ENCODE measurements at regions not wholly inside any gene's neighbourhood (a gene's known extent, or its start where the extent isn't known, plus 50 kb on each side); places are given as distances from the start of the nearest gene placed in this dataset.

DNA sequence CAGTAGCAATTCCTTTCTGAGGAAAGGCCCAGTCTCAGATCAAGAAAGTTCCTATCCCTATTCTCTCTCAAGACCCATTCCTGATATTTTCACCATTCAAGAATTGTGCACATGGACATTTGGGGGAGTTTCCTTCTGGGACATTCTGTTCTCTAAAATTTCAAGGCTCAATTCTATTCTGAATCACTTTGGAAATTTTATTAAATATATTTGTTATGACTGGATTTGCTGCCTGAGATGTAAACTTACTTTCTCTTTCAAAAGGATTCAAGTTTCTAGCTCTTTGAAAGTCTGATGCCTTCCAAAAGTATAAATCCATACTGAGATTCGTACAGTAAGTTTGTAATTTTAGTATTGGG lies 55.3 kb upstream of the STK17B start (continued):
- TF ChIP-seq, protein P1, sequence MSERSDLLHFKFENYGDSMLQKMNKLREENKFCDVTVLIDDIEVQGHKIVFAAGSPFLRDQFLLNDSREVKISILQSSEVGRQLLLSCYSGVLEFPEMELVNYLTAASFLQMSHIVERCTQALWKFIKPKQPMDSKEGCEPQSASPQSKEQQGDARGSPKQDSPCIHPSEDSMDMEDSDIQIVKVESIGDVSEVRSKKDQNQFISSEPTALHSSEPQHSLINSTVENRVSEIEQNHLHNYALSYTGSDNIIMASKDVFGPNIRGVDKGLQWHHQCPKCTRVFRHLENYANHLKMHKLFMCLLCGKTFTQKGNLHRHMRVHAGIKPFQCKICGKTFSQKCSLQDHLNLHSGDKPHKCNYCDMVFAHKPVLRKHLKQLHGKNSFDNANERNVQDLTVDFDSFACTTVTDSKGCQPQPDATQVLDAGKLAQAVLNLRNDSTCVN (CRISPR knock-in tag; IDR thresholded peaks at IDR 0.05) = no peak
- TF ChIP-seq ZEB2 (IDR thresholded peaks at IDR 0.05) (no peak), KAT2B (IDR thresholded peaks at IDR 0.05; ENCODE audit: low read depth, low read length) (no peak)
- TF ChIP-seq, protein P2, sequence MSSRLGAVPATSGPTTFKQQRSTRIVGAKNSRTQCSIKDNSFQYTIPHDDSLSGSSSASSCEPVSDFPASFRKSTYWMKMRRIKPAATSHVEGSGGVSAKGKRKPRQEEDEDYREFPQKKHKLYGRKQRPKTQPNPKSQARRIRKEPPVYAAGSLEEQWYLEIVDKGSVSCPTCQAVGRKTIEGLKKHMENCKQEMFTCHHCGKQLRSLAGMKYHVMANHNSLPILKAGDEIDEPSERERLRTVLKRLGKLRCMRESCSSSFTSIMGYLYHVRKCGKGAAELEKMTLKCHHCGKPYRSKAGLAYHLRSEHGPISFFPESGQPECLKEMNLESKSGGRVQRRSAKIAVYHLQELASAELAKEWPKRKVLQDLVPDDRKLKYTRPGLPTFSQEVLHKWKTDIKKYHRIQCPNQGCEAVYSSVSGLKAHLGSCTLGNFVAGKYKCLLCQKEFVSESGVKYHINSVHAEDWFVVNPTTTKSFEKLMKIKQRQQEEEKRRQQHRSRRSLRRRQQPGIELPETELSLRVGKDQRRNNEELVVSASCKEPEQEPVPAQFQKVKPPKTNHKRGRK (tag; IDR thresholded peaks at IDR 0.05) = no peak
- TF ChIP-seq, protein P3, sequence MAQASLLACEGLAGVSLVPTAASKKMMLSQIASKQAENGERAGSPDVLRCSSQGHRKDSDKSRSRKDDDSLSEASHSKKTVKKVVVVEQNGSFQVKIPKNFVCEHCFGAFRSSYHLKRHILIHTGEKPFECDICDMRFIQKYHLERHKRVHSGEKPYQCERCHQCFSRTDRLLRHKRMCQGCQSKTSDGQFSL (CRISPR knock-in tag; IDR thresholded peaks at IDR 0.05) = no peak
- TF ChIP-seq, protein P3 (tag; IDR thresholded peaks at IDR 0.05) = no peak

DNA sequence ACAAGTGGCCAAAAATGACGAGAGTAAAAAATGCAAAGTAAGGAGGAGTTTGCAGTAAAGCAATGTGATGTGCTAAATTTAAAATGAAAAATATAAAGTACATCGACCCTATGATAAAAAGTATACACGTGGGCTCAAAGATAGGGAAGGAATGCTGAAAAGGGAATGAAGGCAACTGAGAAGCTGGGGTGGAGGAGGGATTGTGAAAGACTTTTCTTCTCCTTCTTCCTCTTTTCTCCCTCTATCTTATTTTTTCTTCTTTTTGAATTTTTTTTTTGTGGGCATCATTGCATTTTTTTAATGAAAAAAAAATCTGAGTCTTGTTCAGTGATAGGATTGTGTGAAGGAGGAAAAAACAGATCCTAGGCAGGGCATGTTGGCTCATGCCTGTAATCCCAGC lies 57.6 kb upstream of the STK17B start:
- TF ChIP-seq TAF9B (IDR thresholded peaks at IDR 0.05; ENCODE audit: partially characterized antibody) = no peak
- no peak for TF ChIP-seq STAT5A (IDR thresholded peaks at IDR 0.05; ENCODE audit: borderline replicate concordance, low read length)
- intact Hi-C loops (cut with micrococcal nuclease) (no loop called here), in situ Hi-C loops (cut with MboI) (no loop called here)
- H3K9ac ChIP-seq (ENCODE audit: insufficient read depth in 1 of 2, low read depth in 2 of 2, low read length in 2 of 2) = no peak overlapping the region
- H3K27ac ChIP-seq (ENCODE audit: extremely low read depth, low read depth, low read length) = no peak overlapping the region
- 9% methylated on average over 3 of the region's 3 CpGs for WGBS (ENCODE audit: insufficient coverage, low coverage, missing lambda C conversion rate)
- peaks cover 0 to 13% of the 10 kb centered on the region in 2 experiments for H3K4me1 ChIP-seq (replicated peaks in 1 of 2; ENCODE audit: control insufficient read depth in 2 of 2, insufficient read depth in 2 of 2, low read length in 2 of 2)
- H3K4me3 ChIP-seq = no peak overlapping the region
- no TSS peak for BruUV-seq (replicated peaks)
- H2AFZ ChIP-seq (ENCODE audit: low read depth, low read length) = peak overlapping the region; percentile 59
- H3K9me1 ChIP-seq (ENCODE audit: control insufficient read depth, insufficient read depth, low read length) = no peaks in the 10 kb centered on the region
- POLR2A ChIA-PET = interaction anchor here (0.9 to 1.5 kb wide), 2 partner anchors 15 to 51 kb away, joined by 3 read pairs; no protein-coding TSS in a partner anchor
- CTCF ChIA-PET (ENCODE audit: low intra/inter-chr PET ratio) = no interaction called here
- no peaks in the 10 kb centered on the region for H3K79me2 ChIP-seq (ENCODE audit: control insufficient read depth, insufficient read depth, low read length)
- DNase-seq (ENCODE audit: extremely low read depth in 1 of 4, low spot score in 3 of 4) (no peak), FAIRE-seq (no peak), ATAC-seq (no peak)
- no peak overlapping the region for H3K4me2 ChIP-seq (ENCODE audit: insufficient read depth, low read length)
- H4K20me1 ChIP-seq (replicated peaks; ENCODE audit: control insufficient read depth, insufficient read depth, low read length) = no peaks in the 10 kb centered on the region
- H3K27me3 ChIP-seq (ENCODE audit: control insufficient read depth in 2 of 2, insufficient read depth in 2 of 2, low read length in 2 of 2) = no peaks in the 10 kb centered on the region
- no peaks in the 10 kb centered on the region for H3K36me3 ChIP-seq (ENCODE audit: control insufficient read depth, insufficient read depth, low read length)
- H3K9me3 ChIP-seq (replicated peaks; ENCODE audit: control insufficient read depth, insufficient read depth, low read depth, low read length) = no peaks in the 10 kb centered on the region
